ENCODE measurements at regions not wholly inside any gene's neighbourhood (a gene's known extent, or its start where the extent isn't known, plus 50 kb on each side); places are given as distances from the start of the nearest gene placed in this dataset.
"Not testable (repeated sequence)": the region's sequence is repeated elsewhere in the genome, so short reads cannot be mapped to it uniquely, and the experiment has no call there.

DNA sequence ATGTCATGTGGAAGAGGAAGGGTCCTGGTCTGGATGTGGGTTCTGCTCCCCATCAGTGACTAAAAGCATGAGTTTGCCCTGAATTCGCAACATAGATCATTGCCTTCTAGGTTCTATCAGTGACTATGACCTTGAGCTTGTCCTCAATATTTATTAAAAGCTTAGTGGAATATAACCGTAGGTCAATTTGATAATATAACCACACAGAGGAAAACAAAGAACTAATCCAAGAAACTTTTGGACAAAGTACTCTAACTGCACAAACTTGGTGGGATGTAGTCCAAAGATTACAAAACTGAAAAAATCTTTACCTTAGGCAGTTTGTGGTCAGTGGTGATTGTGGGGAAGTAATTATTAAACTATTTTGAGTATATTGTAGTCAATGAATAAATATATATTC, 152.9 kb downstream of the CYP26A1 start:
- H3K9me3 ChIP-seq: no peaks in the 10 kb centered on the region
- H3K27me3 ChIP-seq: no peaks in the 10 kb centered on the region
- H3K36me3 ChIP-seq: no peaks in the 10 kb centered on the region
- TF ChIP-seq, protein P1, sequence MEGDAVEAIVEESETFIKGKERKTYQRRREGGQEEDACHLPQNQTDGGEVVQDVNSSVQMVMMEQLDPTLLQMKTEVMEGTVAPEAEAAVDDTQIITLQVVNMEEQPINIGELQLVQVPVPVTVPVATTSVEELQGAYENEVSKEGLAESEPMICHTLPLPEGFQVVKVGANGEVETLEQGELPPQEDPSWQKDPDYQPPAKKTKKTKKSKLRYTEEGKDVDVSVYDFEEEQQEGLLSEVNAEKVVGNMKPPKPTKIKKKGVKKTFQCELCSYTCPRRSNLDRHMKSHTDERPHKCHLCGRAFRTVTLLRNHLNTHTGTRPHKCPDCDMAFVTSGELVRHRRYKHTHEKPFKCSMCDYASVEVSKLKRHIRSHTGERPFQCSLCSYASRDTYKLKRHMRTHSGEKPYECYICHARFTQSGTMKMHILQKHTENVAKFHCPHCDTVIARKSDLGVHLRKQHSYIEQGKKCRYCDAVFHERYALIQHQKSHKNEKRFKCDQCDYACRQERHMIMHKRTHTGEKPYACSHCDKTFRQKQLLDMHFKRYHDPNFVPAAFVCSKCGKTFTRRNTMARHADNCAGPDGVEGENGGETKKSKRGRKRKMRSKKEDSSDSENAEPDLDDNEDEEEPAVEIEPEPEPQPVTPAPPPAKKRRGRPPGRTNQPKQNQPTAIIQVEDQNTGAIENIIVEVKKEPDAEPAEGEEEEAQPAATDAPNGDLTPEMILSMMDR (IDR thresholded peaks at IDR 0.05): no peak
- TF ChIP-seq POLR2A (IDR thresholded peaks at IDR 0.05): no peak
- DNase-seq: no peak
- H3K27ac ChIP-seq: no peak overlapping the region
- WGBS, 2 donors: 73 to 77% methylated on average over 2 of the region's 2 CpGs
- intact Hi-C loops (cut with DNase I): no loop called here
- no peaks in the 10 kb centered on the region for H3K4me1 ChIP-seq
- H3K4me3 ChIP-seq: no peak overlapping the region

DNA sequence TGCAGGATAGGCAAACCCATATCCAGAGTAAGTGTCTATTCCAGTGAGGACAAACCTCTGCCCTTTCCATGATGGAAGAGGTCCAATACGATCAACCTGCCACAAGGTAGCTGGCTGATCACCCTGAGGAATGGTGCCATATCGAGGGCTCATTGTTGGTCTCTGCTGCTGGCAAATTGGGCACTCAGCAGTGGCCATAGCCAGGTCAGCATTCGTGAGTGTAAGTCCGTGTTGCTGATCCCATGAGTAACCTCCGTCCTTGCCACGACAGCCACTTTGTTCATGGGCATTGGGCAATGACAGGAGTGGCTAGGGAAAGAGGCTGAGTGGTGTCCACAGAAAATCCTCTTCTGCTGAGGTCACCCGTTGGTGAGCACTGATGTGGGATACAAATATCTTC, 156.9 kb downstream of the CYP26A1 start:
- H3K36me3 ChIP-seq; DNase-seq; H3K27ac ChIP-seq; H3K9me3 ChIP-seq; H3K27me3 ChIP-seq; H3K4me1 ChIP-seq; intact Hi-C loops (cut with DNase I); H3K4me3 ChIP-seq: not testable (repeated sequence)
- 79 to 89% methylated on average over 6 of the region's 7 CpGs for WGBS, 2 donors

DNA sequence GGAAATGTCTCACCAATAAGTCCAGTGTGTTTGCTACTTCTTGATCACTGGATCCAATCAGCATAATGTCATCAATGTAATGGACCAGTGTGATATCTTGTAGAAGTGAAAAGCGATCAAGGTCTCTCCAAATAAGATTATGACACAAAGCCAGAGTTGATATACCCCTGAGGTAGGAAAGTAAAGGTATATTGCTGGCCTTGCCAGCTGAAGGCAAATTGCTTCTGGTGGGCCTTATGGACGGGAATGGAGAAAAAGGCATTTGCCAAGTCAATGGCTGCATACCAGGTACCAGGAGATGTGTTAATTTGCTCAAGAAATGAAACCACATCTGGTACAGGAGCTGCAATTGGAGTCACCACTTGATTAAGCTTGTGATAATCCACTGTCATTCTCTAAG, 158.5 kb downstream of the CYP26A1 start:
- DNase-seq; H3K27ac ChIP-seq; H3K4me1 ChIP-seq; H3K4me3 ChIP-seq; intact Hi-C loops (cut with DNase I); H3K9me3 ChIP-seq; H3K36me3 ChIP-seq; H3K27me3 ChIP-seq: not testable (repeated sequence)
- 55 to 85% methylated on average over 2 of the region's 2 CpGs for WGBS, 2 donors

DNA sequence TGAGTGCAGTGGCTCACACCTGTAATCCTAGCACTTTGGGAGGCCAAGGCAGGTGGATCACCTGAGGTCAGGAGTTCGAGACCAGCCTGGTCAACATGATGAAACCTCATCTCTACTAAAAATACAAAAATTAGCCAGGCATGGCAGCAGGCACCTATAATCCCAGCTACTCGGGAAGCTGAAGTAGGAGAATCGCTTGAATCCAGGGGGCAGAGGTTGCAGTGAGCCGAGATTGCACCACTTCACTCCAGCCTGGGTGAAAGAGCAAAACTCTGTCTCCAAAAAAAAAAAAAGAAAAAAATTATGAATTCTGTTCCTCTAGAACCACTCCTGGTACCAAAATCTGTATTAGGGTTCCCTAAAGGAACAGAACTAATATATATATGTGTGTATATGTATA, 161.2 kb downstream of the CYP26A1 start:
- intact Hi-C loops (cut with DNase I); H3K36me3 ChIP-seq; H3K4me3 ChIP-seq; DNase-seq; H3K4me1 ChIP-seq; H3K27ac ChIP-seq; H3K27me3 ChIP-seq; H3K9me3 ChIP-seq: not testable (repeated sequence)
- WGBS, 2 donors: 83 to 84% methylated on average over 3 to 4 of the region's 4 CpGs

DNA sequence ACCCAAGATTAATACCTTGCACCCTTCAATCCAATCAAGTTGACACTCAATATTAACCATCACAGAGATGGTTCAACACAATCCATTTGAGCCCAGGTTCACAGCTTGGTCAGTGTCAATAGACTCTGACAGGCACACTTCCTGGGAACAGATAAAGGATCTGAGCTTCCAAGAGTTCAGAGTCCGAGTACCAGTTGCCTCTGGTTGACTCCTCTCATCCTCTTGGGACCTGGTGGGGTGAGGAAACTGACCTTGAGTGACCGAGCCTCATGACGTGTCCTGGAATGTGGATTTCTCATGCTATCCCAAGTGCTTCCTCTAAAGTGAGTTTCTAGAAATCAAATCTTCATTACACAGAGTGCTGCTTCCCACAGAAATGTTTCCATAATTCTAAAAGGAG, 162.0 kb downstream of the CYP26A1 start:
- Histone ChIP-seq H3K9me3 (no peaks in the 10 kb centered on the region), H3K36me3 (no peaks in the 10 kb centered on the region), H3K27ac (no peak overlapping the region), H3K4me3 (no peak overlapping the region), H3K4me1 (no peaks in the 10 kb centered on the region), H3K27me3 (peaks cover 0 to 13% (median 0%) of the 10 kb centered on the region in 4 donors)
- DNase-seq: no peak
- 54 to 64% methylated on average over 3 of the region's 3 CpGs for WGBS, 2 donors
- TF ChIP-seq, protein P1 (IDR thresholded peaks at IDR 0.05): no peak
- no peak for TF ChIP-seq POLR2A (IDR thresholded peaks at IDR 0.05)
- intact Hi-C loops (cut with DNase I): no loop called here

DNA sequence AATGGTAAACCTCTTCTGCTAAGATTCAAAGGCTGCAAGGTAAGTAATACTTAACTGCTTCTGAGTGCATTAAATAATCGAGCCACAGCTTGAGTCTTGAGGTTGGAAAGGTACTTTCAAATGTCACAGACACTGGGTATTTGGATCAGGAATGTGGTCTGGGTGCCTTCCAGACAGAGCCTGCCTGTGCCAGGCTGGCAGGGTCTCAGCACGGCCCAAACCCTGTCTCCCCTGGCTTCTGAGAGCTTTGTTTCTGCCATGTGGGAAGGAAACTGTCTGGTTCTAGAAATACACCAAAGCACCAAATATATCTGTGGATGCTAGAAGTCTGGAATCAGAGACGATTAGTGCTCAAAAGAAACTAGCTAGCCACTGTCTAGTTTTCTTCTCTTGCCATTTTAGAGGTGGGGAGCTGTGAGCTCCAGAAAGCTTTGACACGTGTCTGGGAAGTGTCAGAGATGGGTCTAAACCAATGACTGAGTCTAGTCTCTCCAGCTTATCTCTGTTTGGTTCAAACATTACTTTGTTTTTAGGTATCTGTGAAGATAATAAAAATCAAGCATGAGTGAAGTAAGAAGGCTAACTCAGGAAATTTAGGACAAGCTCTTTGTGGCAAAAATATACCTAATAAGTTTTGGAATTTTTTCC, 162.8 kb downstream of the CYP26A1 start:
- Histone ChIP-seq H3K9me3 (no peaks in the 10 kb centered on the region), H3K4me1 (no peaks in the 10 kb centered on the region), H3K36me3 (no peaks in the 10 kb centered on the region), H3K27ac (no peak overlapping the region), H3K27me3 (peaks cover 0 to 13% (median 0%) of the 10 kb centered on the region in 4 donors), H3K4me3 (no peak overlapping the region)
- intact Hi-C loops (cut with DNase I): no loop called here
- TF ChIP-seq POLR2A (IDR thresholded peaks at IDR 0.05): no peak
- TF ChIP-seq, protein P1 (IDR thresholded peaks at IDR 0.05): no peak
- 48 to 50% methylated on average over 4 of the region's 4 CpGs for WGBS, 2 donors
- no peak for DNase-seq

DNA sequence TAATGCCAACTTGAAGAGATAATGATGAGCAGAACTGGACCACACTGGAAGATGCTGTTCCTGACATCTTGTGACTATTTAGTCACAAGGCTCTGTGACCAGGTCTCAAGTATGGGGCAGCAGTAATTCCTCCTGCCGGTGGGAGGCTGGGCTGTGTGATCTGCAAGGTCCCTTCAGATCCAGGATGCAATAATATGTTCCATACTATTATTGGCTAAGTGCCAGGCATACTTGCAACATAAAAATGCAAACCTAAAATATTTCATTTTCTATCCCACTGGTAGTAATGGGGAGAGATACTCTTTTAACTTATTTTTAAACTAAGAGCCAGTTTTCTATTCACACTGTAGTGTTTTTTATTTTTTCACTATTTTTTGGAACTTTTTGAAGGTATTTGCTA, 171.5 kb downstream of the CYP26A1 start:
- 18 to 33% methylated on average over 1 of the region's 1 CpG for WGBS, 2 donors
- Histone ChIP-seq H3K9me3 (no peaks in the 10 kb centered on the region), H3K27me3 (peaks cover 0 to 14% (median 0%) of the 10 kb centered on the region in 4 donors), H3K27ac (no peak overlapping the region), H3K36me3 (no peaks in the 10 kb centered on the region), H3K4me3 (no peak overlapping the region), H3K4me1 (no peaks in the 10 kb centered on the region)
- no peak for DNase-seq
- intact Hi-C loops (cut with DNase I): no loop called here
- TF ChIP-seq POLR2A (IDR thresholded peaks at IDR 0.05): no peak
- TF ChIP-seq, protein P1 (IDR thresholded peaks at IDR 0.05): no peak

Measured in esophagus squamous epithelium (tissue), 5 donors.